ENCODE measurements at regions not wholly inside any gene's neighbourhood (a gene's known extent, or its start where the extent isn't known, plus 50 kb on each side); places are given as distances from the start of the nearest gene placed in this dataset.
"Not testable (repeated sequence)": the region's sequence is repeated elsewhere in the genome, so short reads cannot be mapped to it uniquely, and the experiment has no call there.

GRCh38 chr1:68725001-68725752 is 228.3 kb upstream of the DEPDC1 start:
- no peaks in the 10 kb centered on the region for H3K9me3 ChIP-seq (ENCODE audit: low read length)
- TF ChIP-seq EZH2 (IDR thresholded peaks at IDR 0.05; ENCODE audit: borderline replicate concordance, low read length) = no peak
- TF ChIP-seq CTCF (IDR thresholded peaks at IDR 0.05; ENCODE audit: low read length) = no peak
- no peaks in the 10 kb centered on the region for H3K79me2 ChIP-seq (ENCODE audit: insufficient read depth, low read length)
- H3K36me3 ChIP-seq (ENCODE audit: insufficient read depth, low read length) = no peaks in the 10 kb centered on the region
- H3F3A ChIP-seq (ENCODE audit: insufficient read depth, low read length) = no peaks in the 10 kb centered on the region
- no peak overlapping the region for H3K9ac ChIP-seq (ENCODE audit: low read length)
- H3K27ac ChIP-seq (ENCODE audit: low read depth, low read length, poor library complexity, severe bottlenecking) = no peak overlapping the region
- no peak overlapping the region for H3K4me2 ChIP-seq (ENCODE audit: low read length)
- H4K20me1 ChIP-seq (ENCODE audit: insufficient read depth, low read length) = no peaks in the 10 kb centered on the region
- H2AFZ ChIP-seq (ENCODE audit: low read length) = no peak overlapping the region
- H3K27me3 ChIP-seq (ENCODE audit: insufficient read depth, low read length) = no peaks in the 10 kb centered on the region
- no peaks in the 10 kb centered on the region; the same call in 1 of the 2 replicates for H3K9me2 ChIP-seq (ENCODE audit: low read depth, low read length)
- H3K4me1 ChIP-seq (ENCODE audit: insufficient read depth, low read length, severe bottlenecking) = no peaks in the 10 kb centered on the region
- no peak overlapping the region for H3K4me3 ChIP-seq (ENCODE audit: low read depth, low read length, poor library complexity, severe bottlenecking)

GRCh38 chr1:68739486-68739885 is 242.6 kb upstream of the DEPDC1 start:
- H3K27me3 ChIP-seq (ENCODE audit: insufficient read depth, low read length); H3F3A ChIP-seq (ENCODE audit: insufficient read depth, low read length); H2AFZ ChIP-seq (ENCODE audit: low read length); H3K4me1 ChIP-seq (ENCODE audit: insufficient read depth, low read length, severe bottlenecking); H3K4me2 ChIP-seq (ENCODE audit: low read length); H3K9ac ChIP-seq (ENCODE audit: low read length); H4K20me1 ChIP-seq (ENCODE audit: insufficient read depth, low read length); H3K9me2 ChIP-seq (ENCODE audit: low read depth, low read length); H3K79me2 ChIP-seq (ENCODE audit: insufficient read depth, low read length); H3K36me3 ChIP-seq (ENCODE audit: insufficient read depth, low read length); H3K9me3 ChIP-seq (ENCODE audit: low read length); H3K27ac ChIP-seq (ENCODE audit: low read depth, low read length, poor library complexity, severe bottlenecking); H3K4me3 ChIP-seq (ENCODE audit: low read depth, low read length, poor library complexity, severe bottlenecking): not testable (repeated sequence)

GRCh38 chr1:68745011-68745410 is 248.1 kb upstream of the DEPDC1 start:
- H3F3A ChIP-seq (ENCODE audit: insufficient read depth, low read length) = no peaks in the 10 kb centered on the region
- no peaks in the 10 kb centered on the region for H4K20me1 ChIP-seq (ENCODE audit: insufficient read depth, low read length)
- H2AFZ ChIP-seq (ENCODE audit: low read length) = no peak overlapping the region
- no peaks in the 10 kb centered on the region for H3K4me1 ChIP-seq (ENCODE audit: insufficient read depth, low read length, severe bottlenecking)
- no peaks in the 10 kb centered on the region for H3K27me3 ChIP-seq (ENCODE audit: insufficient read depth, low read length)
- no peak overlapping the region for H3K27ac ChIP-seq (ENCODE audit: low read depth, low read length, poor library complexity, severe bottlenecking)
- H3K9me2 ChIP-seq (ENCODE audit: low read depth, low read length) = no peaks in the 10 kb centered on the region
- no peak for TF ChIP-seq CTCF (IDR thresholded peaks at IDR 0.05; ENCODE audit: low read length)
- TF ChIP-seq EZH2 (IDR thresholded peaks at IDR 0.05; ENCODE audit: borderline replicate concordance, low read length) = no peak
- H3K79me2 ChIP-seq (ENCODE audit: insufficient read depth, low read length) = no peaks in the 10 kb centered on the region
- no peak overlapping the region for H3K9ac ChIP-seq (ENCODE audit: low read length)
- H3K9me3 ChIP-seq (ENCODE audit: low read length) = no peaks in the 10 kb centered on the region
- no peak overlapping the region for H3K4me2 ChIP-seq (ENCODE audit: low read length)
- no peak overlapping the region for H3K4me3 ChIP-seq (ENCODE audit: low read depth, low read length, poor library complexity, severe bottlenecking)
- no peaks in the 10 kb centered on the region for H3K36me3 ChIP-seq (ENCODE audit: insufficient read depth, low read length)

GRCh38 chr1:68745451-68745850 is 248.6 kb upstream of the DEPDC1 start:
- H3K27ac ChIP-seq (ENCODE audit: low read depth, low read length, poor library complexity, severe bottlenecking) = no peak overlapping the region
- no peaks in the 10 kb centered on the region for H3K9me2 ChIP-seq (ENCODE audit: low read depth, low read length)
- H4K20me1 ChIP-seq (ENCODE audit: insufficient read depth, low read length) = no peaks in the 10 kb centered on the region
- no peak overlapping the region for H3K4me3 ChIP-seq (ENCODE audit: low read depth, low read length, poor library complexity, severe bottlenecking)
- no peaks in the 10 kb centered on the region for H3K79me2 ChIP-seq (ENCODE audit: insufficient read depth, low read length)
- H2AFZ ChIP-seq (ENCODE audit: low read length) = no peak overlapping the region
- no peaks in the 10 kb centered on the region for H3K36me3 ChIP-seq (ENCODE audit: insufficient read depth, low read length)
- no peak overlapping the region for H3K4me2 ChIP-seq (ENCODE audit: low read length)
- H3F3A ChIP-seq (ENCODE audit: insufficient read depth, low read length) = no peaks in the 10 kb centered on the region
- no peaks in the 10 kb centered on the region for H3K9me3 ChIP-seq (ENCODE audit: low read length)
- H3K27me3 ChIP-seq (ENCODE audit: insufficient read depth, low read length) = no peaks in the 10 kb centered on the region
- no peak for TF ChIP-seq EZH2 (IDR thresholded peaks at IDR 0.05; ENCODE audit: borderline replicate concordance, low read length)
- no peak for TF ChIP-seq CTCF (IDR thresholded peaks at IDR 0.05; ENCODE audit: low read length)
- no peak overlapping the region for H3K9ac ChIP-seq (ENCODE audit: low read length)
- no peaks in the 10 kb centered on the region for H3K4me1 ChIP-seq (ENCODE audit: insufficient read depth, low read length, severe bottlenecking)
